ENCODE measurements at regions not wholly inside any gene's neighbourhood (a gene's known extent, or its start where the extent isn't known, plus 50 kb on each side); places are given as distances from the start of the nearest gene placed in this dataset.

DNA sequence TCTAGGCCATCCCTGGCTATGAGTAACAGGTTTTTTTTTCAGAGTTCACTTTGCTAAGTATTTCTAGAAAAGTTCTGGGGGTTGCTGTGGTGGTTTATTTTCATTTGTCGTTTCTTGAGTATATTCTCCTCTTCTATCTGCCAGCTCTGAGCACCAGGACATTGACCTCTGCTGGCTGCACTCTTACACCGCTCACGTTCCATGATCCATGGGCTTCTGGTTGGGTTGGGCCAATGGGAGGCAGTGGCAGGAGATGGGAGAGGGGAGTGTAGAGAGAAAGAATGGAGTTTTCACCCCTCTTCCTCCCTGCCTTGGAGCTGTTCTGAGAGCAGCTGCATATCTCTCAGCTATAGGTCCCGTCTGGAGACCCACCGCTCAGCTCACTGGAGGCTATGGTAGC is 161.0 kb upstream of the ATXN1 start:
- TF ChIP-seq JUN (IDR thresholded peaks at IDR 0.05; ENCODE audit: borderline replicate concordance, insufficient read depth, insufficient read length, low read depth) (no peak), GATA2 (IDR thresholded peaks at IDR 0.05; ENCODE audit: insufficient read depth, insufficient read length, low read depth, low read length) (no peak)
- TF ChIP-seq, protein P1, sequence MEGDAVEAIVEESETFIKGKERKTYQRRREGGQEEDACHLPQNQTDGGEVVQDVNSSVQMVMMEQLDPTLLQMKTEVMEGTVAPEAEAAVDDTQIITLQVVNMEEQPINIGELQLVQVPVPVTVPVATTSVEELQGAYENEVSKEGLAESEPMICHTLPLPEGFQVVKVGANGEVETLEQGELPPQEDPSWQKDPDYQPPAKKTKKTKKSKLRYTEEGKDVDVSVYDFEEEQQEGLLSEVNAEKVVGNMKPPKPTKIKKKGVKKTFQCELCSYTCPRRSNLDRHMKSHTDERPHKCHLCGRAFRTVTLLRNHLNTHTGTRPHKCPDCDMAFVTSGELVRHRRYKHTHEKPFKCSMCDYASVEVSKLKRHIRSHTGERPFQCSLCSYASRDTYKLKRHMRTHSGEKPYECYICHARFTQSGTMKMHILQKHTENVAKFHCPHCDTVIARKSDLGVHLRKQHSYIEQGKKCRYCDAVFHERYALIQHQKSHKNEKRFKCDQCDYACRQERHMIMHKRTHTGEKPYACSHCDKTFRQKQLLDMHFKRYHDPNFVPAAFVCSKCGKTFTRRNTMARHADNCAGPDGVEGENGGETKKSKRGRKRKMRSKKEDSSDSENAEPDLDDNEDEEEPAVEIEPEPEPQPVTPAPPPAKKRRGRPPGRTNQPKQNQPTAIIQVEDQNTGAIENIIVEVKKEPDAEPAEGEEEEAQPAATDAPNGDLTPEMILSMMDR (IDR thresholded peaks at IDR 0.05; ENCODE audit: extremely low read depth in 1 of 2, insufficient read depth in 1 of 2, low read depth in 1 of 2, low read length in 2 of 2): no peak

Measured in endothelial cell of umbilical vein (primary cell).